ENCODE measurements at regions not wholly inside any gene's neighbourhood (a gene's known extent, or its start where the extent isn't known, plus 50 kb on each side); places are given as distances from the start of the nearest gene placed in this dataset.

- Histone ChIP-seq H4K20me1 (ENCODE audit: insufficient read depth, low read length) (no peaks in the 10 kb centered on the region), H3K79me2 (ENCODE audit: low read length) (no peaks in the 10 kb centered on the region), H3K9me3 (replicated peaks; ENCODE audit: insufficient read depth, low read length) (no peaks in the 10 kb centered on the region), H3K9ac (ENCODE audit: low read length) (no peak overlapping the region), H3K27me3 (replicated peaks; ENCODE audit: insufficient read depth, low read length) (no peaks in the 10 kb centered on the region), H2AFZ (ENCODE audit: low read length) (no peak overlapping the region), H3K27ac (ENCODE audit: low read length) (no peak overlapping the region), H3K4me2 (ENCODE audit: low read depth, low read length) (no peak overlapping the region), H3K4me3 (ENCODE audit: low read length) (no peak overlapping the region), H3K9me2 (replicated peaks; ENCODE audit: insufficient read depth, low read length) (no peaks in the 10 kb centered on the region), H3K36me3 (replicated peaks; ENCODE audit: insufficient read depth, low read length) (no peaks in the 10 kb centered on the region), H3K4me1 (ENCODE audit: low read length) (no peaks in the 10 kb centered on the region), H3F3A (ENCODE audit: insufficient read depth, low read length) (no peaks in the 10 kb centered on the region)
- TF ChIP-seq EZH2phosphoT487 (IDR thresholded peaks at IDR 0.05; ENCODE audit: low read length) (no peak), EZH2 (optimal IDR thresholded peaks at IDR 0.05; ENCODE audit: low read depth, low read length) (no peak), CTCF (IDR thresholded peaks at IDR 0.05; ENCODE audit: low read length) (no peak)
- DNase-seq: no peak
Observed at GRCh38 chr5:143536364-143536763, 132.9 kb upstream of the NR3C1 start.

- no peak for TF ChIP-seq EZH2 (optimal IDR thresholded peaks at IDR 0.05; ENCODE audit: low read depth, low read length)
- TF ChIP-seq CTCF (IDR thresholded peaks at IDR 0.05; ENCODE audit: low read length): no peak
- no peak for TF ChIP-seq EZH2phosphoT487 (IDR thresholded peaks at IDR 0.05; ENCODE audit: low read length)
- Histone ChIP-seq H2AFZ (ENCODE audit: low read length) (no peak overlapping the region), H3K9me2 (replicated peaks; ENCODE audit: insufficient read depth, low read length) (no peaks in the 10 kb centered on the region), H3K9ac (ENCODE audit: low read length) (no peak overlapping the region), H3K4me1 (ENCODE audit: low read length) (no peaks in the 10 kb centered on the region), H3K79me2 (ENCODE audit: low read length) (no peaks in the 10 kb centered on the region), H3K27ac (ENCODE audit: low read length) (no peak overlapping the region), H3K4me3 (ENCODE audit: low read length) (no peak overlapping the region), H3K9me3 (replicated peaks; ENCODE audit: insufficient read depth, low read length) (no peaks in the 10 kb centered on the region), H3F3A (ENCODE audit: insufficient read depth, low read length) (no peaks in the 10 kb centered on the region), H3K36me3 (replicated peaks; ENCODE audit: insufficient read depth, low read length) (no peaks in the 10 kb centered on the region), H3K27me3 (replicated peaks; ENCODE audit: insufficient read depth, low read length) (no peaks in the 10 kb centered on the region), H4K20me1 (ENCODE audit: insufficient read depth, low read length) (no peaks in the 10 kb centered on the region), H3K4me2 (ENCODE audit: low read depth, low read length) (no peak overlapping the region)
- no peak for DNase-seq
Observed at GRCh38 chr5:143534761-143535154, 131.3 kb upstream of the NR3C1 start.

GRCh38 chr5:143533978-143534760 lies 130.7 kb upstream of the NR3C1 start:
- H3K4me2 ChIP-seq (ENCODE audit: low read depth, low read length): no peak overlapping the region
- H3K9ac ChIP-seq (ENCODE audit: low read length): no peak overlapping the region
- H3K9me3 ChIP-seq (replicated peaks; ENCODE audit: insufficient read depth, low read length): no peaks in the 10 kb centered on the region
- no peak overlapping the region for H3K27ac ChIP-seq (ENCODE audit: low read length)
- DNase-seq: no peak
- H3K4me3 ChIP-seq (ENCODE audit: low read length): no peak overlapping the region
- TF ChIP-seq EZH2 (optimal IDR thresholded peaks at IDR 0.05; ENCODE audit: low read depth, low read length) (no peak), CTCF (IDR thresholded peaks at IDR 0.05; ENCODE audit: low read length) (no peak), EZH2phosphoT487 (IDR thresholded peaks at IDR 0.05; ENCODE audit: low read length) (no peak)
- H2AFZ ChIP-seq (ENCODE audit: low read length): no peak overlapping the region
- H3K4me1 ChIP-seq (ENCODE audit: low read length): no peaks in the 10 kb centered on the region
- H3K27me3 ChIP-seq (replicated peaks; ENCODE audit: insufficient read depth, low read length): no peaks in the 10 kb centered on the region
- H3K36me3 ChIP-seq (replicated peaks; ENCODE audit: insufficient read depth, low read length): no peaks in the 10 kb centered on the region
- H4K20me1 ChIP-seq (ENCODE audit: insufficient read depth, low read length): no peaks in the 10 kb centered on the region
- no peaks in the 10 kb centered on the region for H3K79me2 ChIP-seq (ENCODE audit: low read length)
- H3K9me2 ChIP-seq (replicated peaks; ENCODE audit: insufficient read depth, low read length): no peaks in the 10 kb centered on the region
- no peaks in the 10 kb centered on the region for H3F3A ChIP-seq (ENCODE audit: insufficient read depth, low read length)

All from MM.1S (cell line).